Stomach (tissue), 4 donors: ENCODE measurements at regions not wholly inside any gene's neighbourhood (a gene's known extent, or its start where the extent isn't known, plus 50 kb on each side); places are given as distances from the start of the nearest gene placed in this dataset.

Experiments used
- POLR2A ChIP-seq, 4 donors: fragments of 450-650 bp; IDR thresholded peaks; one replicate each; pipeline ENCODE4 v1.6.1; 2016; ENCODE audit warnings: antibody characterized with exemption in 4 of 4, control low read depth in 2 of 4, mild to moderate bottlenecking in 1 of 4, moderate library complexity in 1 of 4
- POLR2AphosphoS5 ChIP-seq, 3 donors: sonication (generic); formaldehyde crosslinking; IDR thresholded peaks; one replicate each; pipeline ENCODE4 v1.6.1; 2016; ENCODE audit warnings: antibody characterized with exemption in 3 of 3
- TF ChIP-seq, protein P1 (sequence below), 7 experiments: fragments of 450-650 bp in 4 of 7; fragments of 200-600 bp in 3 of 7; sonication (generic) in 3 of 7; IDR thresholded peaks; one replicate each; pipeline ENCODE4 v1.5.1; 2016 to 2019; ENCODE audit warnings: antibody characterized with exemption in 7 of 7, control low read depth in 2 of 7, mild to moderate bottlenecking in 1 of 7

DNA sequence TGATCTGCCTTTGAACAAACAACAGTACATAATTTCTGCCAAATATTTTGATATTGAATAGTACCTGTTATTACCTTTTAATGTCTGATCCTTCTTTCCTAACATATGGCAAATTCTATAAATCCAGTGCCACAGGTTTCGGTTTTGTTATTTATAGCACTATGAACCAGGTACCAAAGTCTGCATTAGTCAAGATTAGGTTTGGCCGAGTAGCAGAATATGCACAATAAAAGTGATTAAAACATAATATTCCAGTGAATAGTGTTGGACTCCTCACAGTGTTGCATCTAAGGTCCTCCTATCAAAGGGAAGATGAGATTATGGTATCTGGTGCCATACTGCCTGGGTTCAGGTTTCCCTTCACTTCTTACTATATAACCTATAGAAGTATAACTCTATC is 599.0 kb downstream of the ZPLD1 start:
- TF ChIP-seq, protein P1, sequence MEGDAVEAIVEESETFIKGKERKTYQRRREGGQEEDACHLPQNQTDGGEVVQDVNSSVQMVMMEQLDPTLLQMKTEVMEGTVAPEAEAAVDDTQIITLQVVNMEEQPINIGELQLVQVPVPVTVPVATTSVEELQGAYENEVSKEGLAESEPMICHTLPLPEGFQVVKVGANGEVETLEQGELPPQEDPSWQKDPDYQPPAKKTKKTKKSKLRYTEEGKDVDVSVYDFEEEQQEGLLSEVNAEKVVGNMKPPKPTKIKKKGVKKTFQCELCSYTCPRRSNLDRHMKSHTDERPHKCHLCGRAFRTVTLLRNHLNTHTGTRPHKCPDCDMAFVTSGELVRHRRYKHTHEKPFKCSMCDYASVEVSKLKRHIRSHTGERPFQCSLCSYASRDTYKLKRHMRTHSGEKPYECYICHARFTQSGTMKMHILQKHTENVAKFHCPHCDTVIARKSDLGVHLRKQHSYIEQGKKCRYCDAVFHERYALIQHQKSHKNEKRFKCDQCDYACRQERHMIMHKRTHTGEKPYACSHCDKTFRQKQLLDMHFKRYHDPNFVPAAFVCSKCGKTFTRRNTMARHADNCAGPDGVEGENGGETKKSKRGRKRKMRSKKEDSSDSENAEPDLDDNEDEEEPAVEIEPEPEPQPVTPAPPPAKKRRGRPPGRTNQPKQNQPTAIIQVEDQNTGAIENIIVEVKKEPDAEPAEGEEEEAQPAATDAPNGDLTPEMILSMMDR (IDR thresholded peaks at IDR 0.05), result no peak
- TF ChIP-seq POLR2AphosphoS5 (IDR thresholded peaks at IDR 0.05) (no peak), POLR2A (IDR thresholded peaks at IDR 0.05) (no peak)
